Duodenal mucosa (tissue), 2 donors: ENCODE measurements at regions not wholly inside any gene's neighbourhood (a gene's known extent, or its start where the extent isn't known, plus 50 kb on each side); places are given as distances from the start of the nearest gene placed in this dataset.
A peak's percentile ranks its signal among the peaks of the same experiment; 100 is the strongest.
"Not testable (repeated sequence)": the region's sequence is repeated elsewhere in the genome, so short reads cannot be mapped to it uniquely, and the experiment has no call there.

Source experiments
- H3K27ac ChIP-seq: one replicate; pipeline ENCODE4 v1.7.0; 2013; ENCODE audit warnings: low read depth, low read length
- H3K27me3 ChIP-seq, 2 donors: one replicate each; pipeline ENCODE4 v1.7.0; 2013; ENCODE audit warnings: low read length in 2 of 2, control low read depth in 1 of 2; ENCODE audit not compliant: insufficient read depth in 2 of 2, control insufficient read depth in 1 of 2
- H3K36me3 ChIP-seq, 2 donors: one replicate each; pipeline ENCODE4 v1.7.0; 2013; ENCODE audit warnings: low read length in 2 of 2, control low read depth in 1 of 2; ENCODE audit not compliant: insufficient read depth in 2 of 2, control insufficient read depth in 1 of 2
- H3K4me1 ChIP-seq, 2 donors: one replicate each; pipeline ENCODE4 v1.7.0; 2013; ENCODE audit warnings: low read length in 2 of 2, control low read depth in 1 of 2; ENCODE audit not compliant: insufficient read depth in 2 of 2, control insufficient read depth in 1 of 2
- H3K4me3 ChIP-seq, 2 donors: one replicate each; pipeline ENCODE4 v1.7.0; 2013; ENCODE audit warnings: low read length in 2 of 2, low read depth in 1 of 2
- H3K9ac ChIP-seq, 2 donors: one replicate each; pipeline ENCODE4 v1.7.0; 2013; ENCODE audit warnings: low read length in 2 of 2, low read depth in 1 of 2
- H3K9me3 ChIP-seq, 2 donors: one replicate each; pipeline ENCODE4 v1.7.0; 2013; ENCODE audit warnings: low read length in 2 of 2, control low read depth in 1 of 2; ENCODE audit not compliant: control insufficient read depth in 1 of 2

- Histone ChIP-seq H3K27me3 (no peaks in the 10 kb centered on the region), H3K27ac (no peak overlapping the region), H3K4me3 (no peak overlapping the region), H3K4me1 (no peaks in the 10 kb centered on the region), H3K9me3 (peaks cover 0 to 6% of the 10 kb centered on the region in 2 donors), H3K9ac (no peak overlapping the region), H3K36me3 (no peaks in the 10 kb centered on the region)
These were observed 220.6 kb upstream of the BTBD3 start for GRCh38 chr20:11697055-11697454.

DNA sequence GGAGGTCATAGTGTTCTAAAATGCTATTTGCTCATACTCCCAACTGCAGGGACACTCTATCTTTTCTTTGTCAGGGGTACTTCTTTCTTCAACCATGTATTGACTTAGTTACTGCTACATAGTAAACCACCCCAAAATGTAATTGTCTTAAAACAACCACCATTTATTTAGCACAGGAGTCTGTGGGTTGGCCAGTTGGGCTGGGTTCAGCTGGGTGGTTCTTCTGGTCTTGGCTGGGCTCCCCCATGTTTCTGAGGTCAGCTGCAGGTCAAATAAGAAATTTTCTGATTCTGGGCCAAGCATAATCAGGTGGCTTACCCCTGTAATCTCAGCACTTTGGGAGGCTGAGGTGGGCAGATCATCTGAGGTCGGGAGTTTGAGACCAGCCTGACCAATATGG, 220.0 kb upstream of the BTBD3 start:
- Histone ChIP-seq H3K4me1 (no peaks in the 10 kb centered on the region), H3K9ac (no peak overlapping the region), H3K36me3 (no peaks in the 10 kb centered on the region), H3K4me3 (no peak overlapping the region), H3K27ac (no peak overlapping the region), H3K27me3 (no peaks in the 10 kb centered on the region), H3K9me3 (peaks cover 0 to 6% of the 10 kb centered on the region in 2 donors)

DNA sequence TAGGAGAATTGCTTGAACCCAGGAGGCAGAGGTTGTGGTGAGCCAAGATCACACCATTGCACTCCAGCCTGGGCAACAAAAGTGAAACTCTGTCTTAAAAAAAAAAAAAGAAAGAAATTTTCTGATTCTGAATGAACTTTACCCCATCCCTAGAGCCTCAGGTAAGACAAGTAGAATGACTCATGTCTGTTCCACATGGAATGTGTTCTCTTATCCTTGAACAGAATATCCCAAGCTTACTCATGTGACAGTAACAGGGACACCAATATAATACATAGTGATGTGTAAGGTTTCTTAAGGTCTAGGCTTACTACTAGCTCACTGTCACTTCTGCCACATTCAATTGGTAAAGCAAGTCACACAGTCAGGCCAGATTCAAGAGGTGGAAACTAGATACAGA, 219.6 kb upstream of the BTBD3 start:
- Histone ChIP-seq H3K9me3 (peaks cover 0 to 6% of the 10 kb centered on the region in 2 donors), H3K36me3 (no peaks in the 10 kb centered on the region), H3K4me3 (no peak overlapping the region), H3K9ac (no peak overlapping the region), H3K27me3 (no peaks in the 10 kb centered on the region), H3K4me1 (no peaks in the 10 kb centered on the region), H3K27ac (no peak overlapping the region)

- Histone ChIP-seq H3K4me3 (peak overlapping the region in 1 of 2 donors; percentile 4), H3K27me3 (no peaks in the 10 kb centered on the region), H3K27ac (no peak overlapping the region), H3K9me3 (peaks cover 0 to 6% of the 10 kb centered on the region in 2 donors), H3K36me3 (no peaks in the 10 kb centered on the region), H3K9ac (no peak overlapping the region), H3K4me1 (no peaks in the 10 kb centered on the region)
These were observed 216.9 kb upstream of the BTBD3 start for GRCh38 chr20:11700831-11701230.

DNA sequence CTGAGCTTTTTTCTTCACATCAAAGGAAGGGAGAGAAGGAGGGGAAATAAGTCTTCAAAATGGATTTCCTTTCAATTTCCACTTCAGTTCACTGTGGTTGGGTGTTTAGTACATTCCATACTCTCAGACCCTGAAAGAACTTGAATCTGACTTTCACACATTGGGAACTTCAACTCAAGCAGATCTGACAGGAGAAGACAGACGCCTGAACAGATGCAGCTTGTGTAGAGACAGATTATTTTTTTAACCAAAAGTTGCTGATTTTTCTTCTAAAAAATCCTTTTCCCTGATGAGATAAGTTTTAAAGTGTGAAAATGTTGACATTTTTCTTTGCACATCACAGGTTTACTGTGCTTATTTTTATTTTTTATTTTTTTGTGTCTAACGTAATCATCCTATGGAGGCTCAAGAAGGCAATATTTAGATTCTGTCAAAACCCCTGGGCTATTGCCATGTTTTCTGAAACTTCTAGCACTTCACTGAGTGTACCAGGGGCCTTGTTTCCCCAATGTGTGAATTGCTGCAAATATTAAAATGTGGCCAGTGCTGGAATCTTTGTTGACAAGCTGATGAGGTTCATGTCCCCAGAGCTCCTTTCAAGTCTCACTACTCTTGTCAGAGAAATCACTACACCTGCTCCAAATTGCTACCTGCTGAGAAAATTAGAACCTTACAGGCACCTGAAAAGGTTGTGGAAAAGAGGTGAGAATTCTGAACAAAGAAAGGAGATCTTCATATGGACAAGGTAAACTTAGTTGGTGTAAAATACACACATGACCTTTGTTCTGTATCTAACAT, 214.8 kb upstream of the BTBD3 start:
- Histone ChIP-seq H3K27ac (no peak overlapping the region), H3K36me3 (no peaks in the 10 kb centered on the region), H3K4me1 (no peaks in the 10 kb centered on the region), H3K9me3 (no peaks in the 10 kb centered on the region), H3K4me3 (no peak overlapping the region), H3K27me3 (no peaks in the 10 kb centered on the region), H3K9ac (no peak overlapping the region)

DNA sequence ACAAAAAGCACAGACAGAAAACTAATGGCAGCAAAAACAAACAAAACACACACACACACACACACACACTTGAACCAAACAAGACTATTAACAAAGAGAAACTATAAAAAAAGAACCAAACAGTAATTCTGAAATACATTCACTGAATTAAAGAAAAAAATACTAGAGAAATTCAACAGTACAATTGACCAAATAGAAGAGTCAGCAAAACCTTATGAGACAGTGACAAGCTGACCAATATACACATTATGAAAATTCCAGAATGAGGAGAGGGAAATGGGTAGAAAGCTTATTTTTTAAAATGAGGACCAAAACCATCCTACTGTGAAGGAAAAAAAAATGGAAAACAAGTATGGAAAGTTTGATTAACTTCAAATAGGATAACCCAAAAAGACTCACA, 212.2 kb upstream of the BTBD3 start:
- Histone ChIP-seq H3K9me3 (no peaks in the 10 kb centered on the region), H3K4me3 (no peak overlapping the region), H3K4me1 (no peaks in the 10 kb centered on the region), H3K27ac (no peak overlapping the region), H3K36me3 (no peaks in the 10 kb centered on the region), H3K9ac (no peak overlapping the region), H3K27me3 (no peaks in the 10 kb centered on the region)

DNA sequence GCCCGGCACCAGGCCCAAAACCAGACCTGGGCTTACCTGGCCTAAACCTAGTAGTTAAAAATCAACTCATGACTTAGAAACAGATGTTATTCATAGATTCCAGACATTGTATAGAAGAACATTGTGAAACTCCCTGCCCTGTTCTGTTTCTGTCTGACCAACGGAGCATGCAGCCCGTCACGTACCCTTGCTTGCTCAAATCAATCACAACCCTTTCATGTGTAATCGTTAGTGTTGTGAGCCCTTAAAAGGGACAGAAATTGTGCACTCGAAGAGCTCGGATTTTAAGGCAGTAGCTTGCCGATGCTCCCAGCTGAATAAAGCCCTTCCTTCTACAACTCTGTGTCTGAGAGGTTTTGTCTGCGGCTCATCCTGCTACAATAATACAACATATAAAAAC, 209.5 kb upstream of the BTBD3 start:
- H3K36me3 ChIP-seq, H3K9ac ChIP-seq, H3K27me3 ChIP-seq, H3K4me1 ChIP-seq, H3K4me3 ChIP-seq, H3K9me3 ChIP-seq, H3K27ac ChIP-seq: not testable (repeated sequence)

DNA sequence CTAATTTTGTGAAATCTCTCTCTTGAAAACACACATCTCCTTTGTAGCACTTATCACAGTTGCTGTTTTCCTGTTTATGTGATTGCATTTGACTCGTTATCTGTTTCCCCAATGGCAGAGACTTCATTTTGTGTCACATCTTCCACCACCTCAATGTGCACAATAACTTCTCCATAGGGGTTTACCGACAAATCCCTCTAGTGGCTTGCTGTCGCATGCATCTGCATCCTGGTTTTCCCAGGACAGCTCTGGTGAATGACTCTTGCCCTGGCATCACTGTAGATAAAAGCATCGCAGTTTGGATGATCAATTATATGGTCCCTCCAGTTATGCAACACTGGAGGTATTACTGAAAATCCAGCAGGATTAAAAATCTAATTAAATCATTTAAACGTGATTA, 206.5 kb upstream of the BTBD3 start:
- no peak overlapping the region for H3K9ac ChIP-seq
- no peaks in the 10 kb centered on the region for H3K27me3 ChIP-seq
- H3K4me3 ChIP-seq = no peak overlapping the region
- H3K27ac ChIP-seq = no peak overlapping the region
- no peaks in the 10 kb centered on the region for H3K9me3 ChIP-seq
- H3K36me3 ChIP-seq = no peaks in the 10 kb centered on the region
- no peaks in the 10 kb centered on the region for H3K4me1 ChIP-seq

DNA sequence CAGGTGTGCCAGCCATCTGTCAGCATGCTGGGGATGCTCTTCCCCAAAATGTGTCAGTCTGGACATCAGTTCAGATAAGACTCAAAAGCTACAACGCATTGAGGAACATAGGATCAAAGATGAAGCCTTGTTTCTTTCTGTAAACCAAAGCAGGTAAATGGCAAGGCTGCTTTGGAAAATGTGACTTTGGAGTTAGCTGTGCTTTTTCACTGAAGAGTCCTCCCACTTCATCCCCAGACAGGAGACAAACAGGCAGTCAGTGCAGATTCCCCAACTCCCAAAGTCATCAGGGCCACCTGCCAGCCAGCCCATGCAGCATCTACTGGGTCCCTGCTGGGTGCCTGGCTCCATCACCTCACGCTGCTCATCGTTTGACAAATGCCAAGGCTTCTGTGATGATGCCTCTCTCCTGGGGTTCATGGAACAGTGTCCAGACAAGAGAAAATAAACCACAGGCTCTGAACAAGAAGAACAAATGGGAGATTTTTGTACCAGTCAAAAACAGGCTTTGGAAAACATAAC, 205.0 kb upstream of the BTBD3 start:
- H3K27ac ChIP-seq = no peak overlapping the region
- H3K36me3 ChIP-seq = no peaks in the 10 kb centered on the region
- H3K4me1 ChIP-seq = no peaks in the 10 kb centered on the region
- H3K9ac ChIP-seq = no peak overlapping the region
- no peak overlapping the region for H3K4me3 ChIP-seq
- no peaks in the 10 kb centered on the region for H3K27me3 ChIP-seq
- H3K9me3 ChIP-seq = no peaks in the 10 kb centered on the region

DNA sequence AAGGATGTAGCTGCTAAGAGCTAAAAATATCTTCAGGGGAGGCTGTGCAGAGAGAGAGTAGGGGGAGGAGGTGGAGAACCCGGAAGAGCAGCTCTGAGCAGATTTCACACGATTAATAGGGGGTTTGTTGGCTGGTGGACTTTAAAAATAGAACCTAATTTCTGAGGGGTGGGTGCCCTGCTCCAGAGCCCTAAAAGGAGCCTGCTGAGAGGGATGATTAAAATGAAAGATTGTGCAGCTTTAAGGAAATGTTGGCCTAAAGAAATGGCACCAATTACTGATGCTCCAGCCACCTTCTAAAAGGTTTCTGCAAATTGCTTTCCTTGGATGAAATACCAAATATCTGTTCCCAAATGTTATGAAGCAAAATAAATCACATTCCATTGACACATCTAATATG, 202.8 kb upstream of the BTBD3 start:
- Histone ChIP-seq H3K27ac (no peak overlapping the region), H3K36me3 (no peaks in the 10 kb centered on the region), H3K27me3 (no peaks in the 10 kb centered on the region), H3K9ac (no peak overlapping the region), H3K9me3 (no peaks in the 10 kb centered on the region), H3K4me3 (no peak overlapping the region), H3K4me1 (no peaks in the 10 kb centered on the region)
